ENCODE measurements at regions not wholly inside any gene's neighbourhood (a gene's known extent, or its start where the extent isn't known, plus 50 kb on each side); places are given as distances from the start of the nearest gene placed in this dataset.

DNA sequence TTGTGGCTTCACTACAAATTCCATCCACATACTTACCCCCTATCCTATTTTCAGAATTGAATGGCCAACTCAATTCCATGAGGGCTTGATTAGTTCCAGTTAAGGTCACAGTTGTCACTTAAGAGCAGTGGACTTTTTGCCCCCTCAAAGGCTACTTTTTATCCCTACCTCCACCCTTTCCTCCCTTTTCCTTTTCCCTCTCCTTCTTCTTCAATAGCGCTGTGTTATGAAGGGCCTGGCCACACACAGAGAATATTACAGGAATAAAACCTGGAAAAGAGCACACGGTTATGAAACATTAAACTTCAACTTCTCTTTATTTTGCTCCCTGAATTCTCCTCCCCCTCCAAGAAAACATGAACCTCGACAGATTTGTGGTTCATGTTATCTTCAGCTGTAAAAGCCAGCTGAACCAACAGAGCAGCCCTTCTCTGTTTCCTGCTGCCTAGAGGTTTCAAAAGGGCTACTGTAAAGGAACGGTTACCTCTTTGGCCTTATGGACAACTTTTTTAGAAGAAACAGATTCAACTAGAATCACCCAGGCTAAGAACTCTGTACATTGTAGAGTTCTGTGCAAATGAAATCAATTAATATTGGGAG, 87.0 kb upstream of the RPL34 start:
- Histone ChIP-seq H3K27ac (ENCODE audit: low read depth, low read length) (no peak overlapping the region), H3K9ac (ENCODE audit: low read length) (no peak overlapping the region), H2AFZ (ENCODE audit: low read depth, low read length, severe bottlenecking) (no peak overlapping the region), H4K20me1 (ENCODE audit: low read depth, low read length) (no peaks in the 10 kb centered on the region), H3K4me2 (ENCODE audit: low read depth, low read length, poor library complexity, severe bottlenecking) (no peak overlapping the region), H3K79me2 (ENCODE audit: insufficient read depth, low read length) (no peaks in the 10 kb centered on the region), H3F3A (ENCODE audit: insufficient read depth) (no peaks in the 10 kb centered on the region), H3K36me3 (ENCODE audit: low read length) (no peaks in the 10 kb centered on the region), H3K4me3 (ENCODE audit: insufficient read depth, low read length, poor library complexity, severe bottlenecking) (no peak overlapping the region), H3K9me2 (replicated peaks; ENCODE audit: insufficient read depth, low read length) (no peaks in the 10 kb centered on the region), H3K27me3 (ENCODE audit: low read length) (no peaks in the 10 kb centered on the region), H3K9me3 (ENCODE audit: insufficient read depth, low read length) (no peaks in the 10 kb centered on the region)
- TF ChIP-seq, protein P1, sequence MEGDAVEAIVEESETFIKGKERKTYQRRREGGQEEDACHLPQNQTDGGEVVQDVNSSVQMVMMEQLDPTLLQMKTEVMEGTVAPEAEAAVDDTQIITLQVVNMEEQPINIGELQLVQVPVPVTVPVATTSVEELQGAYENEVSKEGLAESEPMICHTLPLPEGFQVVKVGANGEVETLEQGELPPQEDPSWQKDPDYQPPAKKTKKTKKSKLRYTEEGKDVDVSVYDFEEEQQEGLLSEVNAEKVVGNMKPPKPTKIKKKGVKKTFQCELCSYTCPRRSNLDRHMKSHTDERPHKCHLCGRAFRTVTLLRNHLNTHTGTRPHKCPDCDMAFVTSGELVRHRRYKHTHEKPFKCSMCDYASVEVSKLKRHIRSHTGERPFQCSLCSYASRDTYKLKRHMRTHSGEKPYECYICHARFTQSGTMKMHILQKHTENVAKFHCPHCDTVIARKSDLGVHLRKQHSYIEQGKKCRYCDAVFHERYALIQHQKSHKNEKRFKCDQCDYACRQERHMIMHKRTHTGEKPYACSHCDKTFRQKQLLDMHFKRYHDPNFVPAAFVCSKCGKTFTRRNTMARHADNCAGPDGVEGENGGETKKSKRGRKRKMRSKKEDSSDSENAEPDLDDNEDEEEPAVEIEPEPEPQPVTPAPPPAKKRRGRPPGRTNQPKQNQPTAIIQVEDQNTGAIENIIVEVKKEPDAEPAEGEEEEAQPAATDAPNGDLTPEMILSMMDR (IDR thresholded peaks at IDR 0.05; ENCODE audit: insufficient read depth, low read length, poor library complexity, severe bottlenecking), result no peak
- TF ChIP-seq EZH2phosphoT487 (conservative IDR thresholded peaks at IDR 0.05; ENCODE audit: low read length), result no peak

DNA sequence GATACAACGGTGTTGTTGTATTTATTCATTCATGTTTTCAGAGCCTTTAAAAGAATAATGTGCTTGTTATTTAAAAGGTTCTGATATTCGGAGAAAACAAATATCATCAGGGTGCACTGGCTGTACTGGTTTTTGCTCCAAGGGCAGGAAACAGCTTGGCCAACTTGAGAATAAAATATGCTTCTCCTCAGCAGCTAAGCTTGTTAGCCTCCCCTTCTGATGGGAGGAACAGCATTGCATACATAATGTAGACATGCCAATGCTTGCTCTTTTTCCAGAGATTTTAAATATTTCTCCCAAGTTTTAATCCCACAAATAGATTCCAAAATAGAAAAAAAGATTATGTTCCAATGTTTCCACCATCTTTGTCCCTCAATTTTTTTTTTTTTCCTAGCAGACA, 87.6 kb upstream of the RPL34 start:
- Histone ChIP-seq H3K9ac (ENCODE audit: low read length) (no peak overlapping the region), H3K9me2 (replicated peaks; ENCODE audit: insufficient read depth, low read length) (no peaks in the 10 kb centered on the region), H4K20me1 (ENCODE audit: low read depth, low read length) (no peaks in the 10 kb centered on the region), H3K36me3 (ENCODE audit: low read length) (no peaks in the 10 kb centered on the region), H3K79me2 (ENCODE audit: insufficient read depth, low read length) (no peaks in the 10 kb centered on the region), H3K27me3 (ENCODE audit: low read length) (no peaks in the 10 kb centered on the region), H3K9me3 (ENCODE audit: insufficient read depth, low read length) (no peaks in the 10 kb centered on the region), H3K27ac (ENCODE audit: low read depth, low read length) (no peak overlapping the region), H2AFZ (ENCODE audit: low read depth, low read length, severe bottlenecking) (no peak overlapping the region), H3K4me2 (ENCODE audit: low read depth, low read length, poor library complexity, severe bottlenecking) (no peak overlapping the region), H3F3A (ENCODE audit: insufficient read depth) (no peaks in the 10 kb centered on the region), H3K4me3 (ENCODE audit: insufficient read depth, low read length, poor library complexity, severe bottlenecking) (no peak overlapping the region)
- no peak for TF ChIP-seq EZH2phosphoT487 (conservative IDR thresholded peaks at IDR 0.05; ENCODE audit: low read length)
- TF ChIP-seq, protein P1 (IDR thresholded peaks at IDR 0.05; ENCODE audit: insufficient read depth, low read length, poor library complexity, severe bottlenecking), result no peak

- no peaks in the 10 kb centered on the region for H3K9me3 ChIP-seq (ENCODE audit: insufficient read depth, low read length)
Measured at GRCh38 chr4:108532187-108532586, 88.2 kb upstream of the RPL34 start.

More at GRCh38 chr4:108532187-108532586, 88.2 kb upstream of the RPL34 start:
- H3K27ac ChIP-seq (ENCODE audit: low read depth, low read length), result no peak overlapping the region
- no peak overlapping the region for H3K4me2 ChIP-seq (ENCODE audit: low read depth, low read length, poor library complexity, severe bottlenecking)
- H3K27me3 ChIP-seq (ENCODE audit: low read length), result no peaks in the 10 kb centered on the region
- no peak overlapping the region for H3K4me3 ChIP-seq (ENCODE audit: insufficient read depth, low read length, poor library complexity, severe bottlenecking)
- TF ChIP-seq EZH2phosphoT487 (conservative IDR thresholded peaks at IDR 0.05; ENCODE audit: low read length), result no peak
- TF ChIP-seq, protein P1 (IDR thresholded peaks at IDR 0.05; ENCODE audit: insufficient read depth, low read length, poor library complexity, severe bottlenecking), result no peak
- no peaks in the 10 kb centered on the region for H3K9me2 ChIP-seq (replicated peaks; ENCODE audit: insufficient read depth, low read length)
- H4K20me1 ChIP-seq (ENCODE audit: low read depth, low read length), result no peaks in the 10 kb centered on the region
- H2AFZ ChIP-seq (ENCODE audit: low read depth, low read length, severe bottlenecking), result no peak overlapping the region
- no peaks in the 10 kb centered on the region for H3F3A ChIP-seq (ENCODE audit: insufficient read depth)
- no peak overlapping the region for H3K9ac ChIP-seq (ENCODE audit: low read length)
- no peaks in the 10 kb centered on the region for H3K79me2 ChIP-seq (ENCODE audit: insufficient read depth, low read length)
- no peaks in the 10 kb centered on the region for H3K36me3 ChIP-seq (ENCODE audit: low read length)

Measured in SU-DHL-6 (cell line).